Smooth muscle cell (in vitro differentiated cells): ENCODE measurements at regions not wholly inside any gene's neighbourhood (a gene's known extent, or its start where the extent isn't known, plus 50 kb on each side); places are given as distances from the start of the nearest gene placed in this dataset.
"Not testable (repeated sequence)": the region's sequence is repeated elsewhere in the genome, so short reads cannot be mapped to it uniquely, and the experiment has no call there.

Experiments used
- DNase-seq: peaks from one replicate; lab custom pipeline; 2025; ENCODE audit not compliant: unreplicated experiment; lab: John Stamatoyannopoulos, UW
- H2AFZ ChIP-seq: fragments of 200-600 bp; sonication (generic); 2 replicates; pipeline ENCODE4 v1.6.0; 2016; ENCODE audit warnings: antibody characterized with exemption, low read depth, mild to moderate bottlenecking
- H3F3A ChIP-seq: fragments of 200-600 bp; sonication (generic); 2 replicates; pipeline ENCODE4 v1.6.0; 2017; ENCODE audit warnings: antibody characterized with exemption, low read depth
- H3K27ac ChIP-seq: fragments of 200-600 bp; sonication (generic); 2 replicates; pipeline ENCODE4 v1.5.1; 2016; ENCODE audit warnings: low read depth, mild to moderate bottlenecking
- H3K27me3 ChIP-seq: fragments of 200-600 bp; sonication (generic); 2 replicates; pipeline ENCODE4 v1.6.1; 2016; ENCODE audit warnings: low read depth, mild to moderate bottlenecking
- H3K36me3 ChIP-seq: fragments of 200-600 bp; sonication (generic); 2 replicates; pipeline ENCODE4 v1.5.1; 2016; ENCODE audit warnings: low read depth
- H3K4me1 ChIP-seq: fragments of 200-600 bp; sonication (generic); 2 replicates; pipeline ENCODE4 v1.5.1; 2016; ENCODE audit warnings: low read depth
- H3K4me2 ChIP-seq: fragments of 200-600 bp; sonication (generic); 2 replicates; pipeline ENCODE4 v1.6.0; 2016; ENCODE audit warnings: mild to moderate bottlenecking
- H3K4me3 ChIP-seq: fragments of 200-600 bp; sonication (generic); 2 replicates; pipeline ENCODE4 v1.5.1; 2016; ENCODE audit warnings: mild to moderate bottlenecking
- H3K79me2 ChIP-seq: fragments of 200-600 bp; sonication (generic); 2 replicates; pipeline ENCODE4 v1.6.0; 2016; ENCODE audit warnings: low read depth, mild to moderate bottlenecking
- H3K9ac ChIP-seq: fragments of 200-600 bp; sonication (generic); 2 replicates; pipeline ENCODE4 v1.6.0; 2016; ENCODE audit warnings: low read depth
- H3K9me3 ChIP-seq: fragments of 200-600 bp; sonication (generic); replicated peaks from 2 replicates; pipeline ENCODE4 v1.5.1; 2016; ENCODE audit warnings: low read depth
- H4K20me1 ChIP-seq: fragments of 200-600 bp; sonication (generic); 2 replicates; pipeline ENCODE4 v1.6.0; 2016; ENCODE audit warnings: low read depth
- WGBS: methylation state at CpG from one replicate; pipeline ENCODE4 v1.1.7; 2016; ENCODE audit warnings: low lambda C conversion rate; 5-methylcytosine and 5-hydroxymethylcytosine counted together
- TF ChIP-seq, protein P1 (sequence below): fragments of 200-600 bp; sonication (generic); IDR thresholded peaks from 2 replicates; pipeline ENCODE4 v1.5.1; 2017; ENCODE audit warnings: borderline replicate concordance, mild to moderate bottlenecking, antibody characterized with exemption; ENCODE audit not compliant: insufficient read depth, poor library complexity, severe bottlenecking

DNA sequence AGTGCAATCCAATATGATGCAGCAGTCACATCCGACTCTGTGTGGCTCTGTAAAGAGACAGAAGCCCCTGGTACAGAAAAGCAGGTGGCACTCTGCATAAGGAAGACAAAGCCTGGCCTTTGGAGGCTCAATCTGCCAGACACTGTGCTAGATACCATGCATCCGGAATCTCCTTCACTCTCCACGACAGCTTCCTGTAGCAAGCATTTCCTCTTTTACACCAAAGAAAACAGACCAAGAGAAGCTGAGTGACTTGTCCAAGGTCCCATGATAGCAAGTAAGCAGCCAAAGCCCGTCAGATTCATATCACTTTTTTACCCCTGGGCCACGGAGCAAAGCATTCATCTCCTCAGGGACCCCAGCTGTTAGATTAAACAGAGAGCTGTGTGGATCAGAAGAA is 64.2 kb upstream of the SMIM23 start:
- TF ChIP-seq, protein P1, sequence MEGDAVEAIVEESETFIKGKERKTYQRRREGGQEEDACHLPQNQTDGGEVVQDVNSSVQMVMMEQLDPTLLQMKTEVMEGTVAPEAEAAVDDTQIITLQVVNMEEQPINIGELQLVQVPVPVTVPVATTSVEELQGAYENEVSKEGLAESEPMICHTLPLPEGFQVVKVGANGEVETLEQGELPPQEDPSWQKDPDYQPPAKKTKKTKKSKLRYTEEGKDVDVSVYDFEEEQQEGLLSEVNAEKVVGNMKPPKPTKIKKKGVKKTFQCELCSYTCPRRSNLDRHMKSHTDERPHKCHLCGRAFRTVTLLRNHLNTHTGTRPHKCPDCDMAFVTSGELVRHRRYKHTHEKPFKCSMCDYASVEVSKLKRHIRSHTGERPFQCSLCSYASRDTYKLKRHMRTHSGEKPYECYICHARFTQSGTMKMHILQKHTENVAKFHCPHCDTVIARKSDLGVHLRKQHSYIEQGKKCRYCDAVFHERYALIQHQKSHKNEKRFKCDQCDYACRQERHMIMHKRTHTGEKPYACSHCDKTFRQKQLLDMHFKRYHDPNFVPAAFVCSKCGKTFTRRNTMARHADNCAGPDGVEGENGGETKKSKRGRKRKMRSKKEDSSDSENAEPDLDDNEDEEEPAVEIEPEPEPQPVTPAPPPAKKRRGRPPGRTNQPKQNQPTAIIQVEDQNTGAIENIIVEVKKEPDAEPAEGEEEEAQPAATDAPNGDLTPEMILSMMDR, result no peak
- H3K36me3 ChIP-seq, result no peaks in the 10 kb centered on the region
- H3K9ac ChIP-seq, result no peak overlapping the region
- no peak overlapping the region for H2AFZ ChIP-seq
- 61% methylated on average over 5 of the region's 5 CpGs for WGBS
- no peaks in the 10 kb centered on the region for H3K4me1 ChIP-seq
- no peak overlapping the region for H3K4me2 ChIP-seq
- DNase-seq, result no peak
- H4K20me1 ChIP-seq, result no peaks in the 10 kb centered on the region
- H3K9me3 ChIP-seq, result no peaks in the 10 kb centered on the region
- H3K27me3 ChIP-seq, result peaks cover 4% of the 10 kb centered on the region
- no peaks in the 10 kb centered on the region for H3K79me2 ChIP-seq
- H3F3A ChIP-seq, result no peaks in the 10 kb centered on the region
- H3K27ac ChIP-seq, result no peak overlapping the region
- H3K4me3 ChIP-seq, result no peak overlapping the region

- Histone ChIP-seq H3K27ac (no peak overlapping the region), H3K4me1 (no peaks in the 10 kb centered on the region), H3K36me3 (no peaks in the 10 kb centered on the region), H3K9ac (no peak overlapping the region), H3K79me2 (no peaks in the 10 kb centered on the region), H3K4me2 (no peak overlapping the region), H4K20me1 (no peaks in the 10 kb centered on the region), H3K9me3 (no peaks in the 10 kb centered on the region), H3K4me3 (no peak overlapping the region), H3K27me3 (peaks cover 4% of the 10 kb centered on the region), H3F3A (no peaks in the 10 kb centered on the region), H2AFZ (no peak overlapping the region)
- DNase-seq, result no peak
- TF ChIP-seq, protein P1, result no peak
- WGBS, result 51% methylated on average over 15 of the region's 15 CpGs
Measured at GRCh38 chr5:171724468-171725204, 61.0 kb upstream of the SMIM23 start.

DNA sequence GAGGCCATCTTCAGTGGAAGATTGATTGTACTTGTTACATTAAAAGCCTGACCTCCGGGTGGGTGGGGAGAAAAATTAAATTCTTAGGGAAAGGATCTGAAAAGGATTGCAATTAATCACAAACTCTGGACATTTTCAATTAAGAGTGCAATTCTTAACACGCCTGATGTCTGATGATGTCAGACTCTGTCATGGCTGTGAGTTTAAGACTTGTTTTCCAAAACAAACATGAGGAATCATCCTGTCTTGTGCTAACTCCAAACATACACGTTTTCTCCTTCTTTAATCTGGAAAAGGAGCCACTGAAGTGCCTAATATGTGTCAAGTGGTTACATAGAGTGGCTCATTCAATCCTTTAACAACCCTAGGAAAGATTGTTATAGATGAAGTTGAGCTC is 60.4 kb upstream of the SMIM23 start:
- H3K27me3 ChIP-seq, result peaks cover 4% of the 10 kb centered on the region
- H3K79me2 ChIP-seq, result no peaks in the 10 kb centered on the region
- no peaks in the 10 kb centered on the region for H3F3A ChIP-seq
- H4K20me1 ChIP-seq, result no peaks in the 10 kb centered on the region
- no peaks in the 10 kb centered on the region for H3K4me1 ChIP-seq
- no peak overlapping the region for H3K27ac ChIP-seq
- no peak overlapping the region for H3K4me2 ChIP-seq
- no peaks in the 10 kb centered on the region for H3K36me3 ChIP-seq
- no peak for DNase-seq
- H3K9me3 ChIP-seq, result no peaks in the 10 kb centered on the region
- H3K9ac ChIP-seq, result no peak overlapping the region
- TF ChIP-seq, protein P1, result no peak
- WGBS, result 57% methylated on average over 3 of the region's 3 CpGs
- no peak overlapping the region for H3K4me3 ChIP-seq
- no peak overlapping the region for H2AFZ ChIP-seq

GRCh38 chr5:171726819-171727218 is 58.8 kb upstream of the SMIM23 start:
- H3K36me3 ChIP-seq, DNase-seq, H3K4me1 ChIP-seq, H3K9ac ChIP-seq, H3K4me2 ChIP-seq, H3K9me3 ChIP-seq, H2AFZ ChIP-seq, H3F3A ChIP-seq, H3K27me3 ChIP-seq, H3K4me3 ChIP-seq, H3K27ac ChIP-seq, H4K20me1 ChIP-seq, H3K79me2 ChIP-seq: not testable (repeated sequence)
- WGBS, result 87% methylated on average over 2 of the region's 2 CpGs
